WTC11 (cell line): ENCODE measurements at regions not wholly inside any gene's neighbourhood (a gene's known extent, or its start where the extent isn't known, plus 50 kb on each side); places are given as distances from the start of the nearest gene placed in this dataset.

Experiments
- ATAC-seq: fragments of 200-7000 bp; cut with Tn5 transposase; 2 replicates; pipeline ENCODE4 v1.10.0; 2021; ENCODE audit warnings: mild to moderate bottlenecking, moderate library complexity
- CTCF ChIA-PET: fragments of 300-600 bp; sonication (Branson Sonifier 250); formaldehyde crosslinking; loops from one replicate; lab custom pipeline; 2021; ENCODE audit warnings: antibody characterized with exemption; lab: Charles Lee
- POLR2A ChIA-PET: fragments of 350-600 bp; sonication (Branson Sonifier 250); formaldehyde crosslinking; loops from one replicate; lab custom pipeline; 2021; ENCODE audit warnings: antibody characterized with exemption; lab: Charles Lee
- DNase-seq: peaks from one replicate; pipeline ENCODE4 v3.0.0; 2021; ENCODE audit warnings: low spot score
- H3K27ac Mint-ChIP-seq: 2 replicates; pipeline ENCODE4 v1.8.0; 2021; ENCODE audit warnings: mixed read lengths
- H3K27me3 Mint-ChIP-seq: 2 replicates; pipeline ENCODE4 v1.8.0; 2021; ENCODE audit warnings: low read depth, mild to moderate bottlenecking, moderate library complexity, mixed read lengths
- H3K36me3 Mint-ChIP-seq: 2 replicates; pipeline ENCODE4 v1.8.0; 2021; ENCODE audit warnings: mixed read lengths
- H3K4me1 Mint-ChIP-seq: 2 replicates; pipeline ENCODE4 v1.8.0; 2022; ENCODE audit warnings: mixed read lengths
- H3K4me3 Mint-ChIP-seq: 2 replicates; pipeline ENCODE4 v1.8.0; 2021; ENCODE audit warnings: mild to moderate bottlenecking, moderate library complexity, mixed read lengths
- H3K9me3 Mint-ChIP-seq: 2 replicates; pipeline ENCODE4 v1.8.0; 2021; ENCODE audit warnings: mixed read lengths
- ATF1 ChIP-seq: sonication (generic); formaldehyde crosslinking; IDR thresholded peaks from 2 replicates; pipeline ENCODE4 v1.8.1; 2023; ENCODE audit warnings: mild to moderate bottlenecking, moderate library complexity, missing genetic modification reagents
- ATF2 ChIP-seq: sonication (generic); formaldehyde crosslinking; IDR thresholded peaks from 2 replicates; pipeline ENCODE4 v1.8.1; 2022; ENCODE audit warnings: low read depth, missing genetic modification reagents, borderline replicate concordance
- ATF6 ChIP-seq: sonication (generic); formaldehyde crosslinking; IDR thresholded peaks from 2 replicates; pipeline ENCODE4 v1.8.1; 2023; ENCODE audit warnings: mild to moderate bottlenecking, missing genetic modification reagents
- CREB1 ChIP-seq: sonication (generic); formaldehyde crosslinking; IDR thresholded peaks from 2 replicates; pipeline ENCODE4 v1.8.0; 2023; ENCODE audit warnings: mild to moderate bottlenecking, missing genetic modification reagents
- E2F4 ChIP-seq: sonication (generic); formaldehyde crosslinking; IDR thresholded peaks from 2 replicates; pipeline ENCODE4 v1.8.1; 2022; ENCODE audit warnings: low read depth, mild to moderate bottlenecking, moderate library complexity, missing genetic modification reagents, borderline replicate concordance
- ERG ChIP-seq: fragments of 250-450 bp; sonication (Bioruptor Pico); IDR thresholded peaks from 2 replicates; pipeline ENCODE4 v1.8.0; 2021; ENCODE audit warnings: mild to moderate bottlenecking
- NFYB ChIP-seq: sonication (generic); formaldehyde crosslinking; conservative IDR thresholded peaks from 2 replicates; pipeline ENCODE4 v1.8.0; 2022; ENCODE audit warnings: low read depth, missing genetic modification reagents
- NR2C2 ChIP-seq: sonication (generic); formaldehyde crosslinking; IDR thresholded peaks from 2 replicates; pipeline ENCODE4 v1.8.0; 2022; ENCODE audit warnings: mild to moderate bottlenecking, missing genetic modification reagents
- PRDM15 ChIP-seq: sonication (generic); formaldehyde crosslinking; IDR thresholded peaks from 2 replicates; pipeline ENCODE4 v1.8.0; 2022; ENCODE audit warnings: missing genetic modification reagents
- SP1 ChIP-seq: sonication (generic); formaldehyde crosslinking; conservative IDR thresholded peaks from 2 replicates; pipeline ENCODE4 v1.8.1; 2022; ENCODE audit warnings: missing genetic modification reagents
- ZNF232 ChIP-seq: sonication (generic); formaldehyde crosslinking; IDR thresholded peaks from 2 replicates; pipeline ENCODE4 v1.8.0; 2022; ENCODE audit warnings: mild to moderate bottlenecking, missing genetic modification reagents
- ZNF396 ChIP-seq: fragments of 250-450 bp; sonication (Bioruptor Pico); IDR thresholded peaks from 2 replicates; pipeline ENCODE4 v1.8.0; 2021; ENCODE audit warnings: mild to moderate bottlenecking, moderate library complexity, borderline replicate concordance
- ZNF532 ChIP-seq: fragments of 250-450 bp; sonication (Bioruptor Pico); IDR thresholded peaks from 2 replicates; pipeline ENCODE4 v1.9.0; 2021; ENCODE audit warnings: mild to moderate bottlenecking, borderline replicate concordance

- no peaks in the 10 kb centered on the region for H3K27me3 Mint-ChIP-seq
- no peaks in the 10 kb centered on the region for H3K4me1 Mint-ChIP-seq
- H3K36me3 Mint-ChIP-seq: no peaks in the 10 kb centered on the region
- no peak overlapping the region for H3K4me3 Mint-ChIP-seq
- POLR2A ChIA-PET: no interaction called here
- DNase-seq (no peak), ATAC-seq (no peak)
- TF ChIP-seq CREB1 (CRISPR knock-in tag): no peak
- H3K9me3 Mint-ChIP-seq: no peaks in the 10 kb centered on the region
- CTCF ChIA-PET: no interaction called here
- H3K27ac Mint-ChIP-seq: no peak overlapping the region
These were observed 1058.0 kb downstream of the KCNT2 start for GRCh38 chr1:195550071-195550862.

GRCh38 chr1:195530961-195531360 is 1077.3 kb downstream of the KCNT2 start:
- no peaks in the 10 kb centered on the region for H3K36me3 Mint-ChIP-seq
- no peaks in the 10 kb centered on the region for H3K4me1 Mint-ChIP-seq
- no peak for ATAC-seq
- no peaks in the 10 kb centered on the region for H3K27me3 Mint-ChIP-seq
- H3K9me3 Mint-ChIP-seq: no peaks in the 10 kb centered on the region
- ChIA-PET POLR2A (no interaction called here), CTCF (no interaction called here)
- TF ChIP-seq ZNF232 (no peak), ERG (CRISPR knock-in tag) (no peak), ZNF396 (CRISPR knock-in tag) (no peak), NR2C2 (CRISPR knock-in tag) (no peak), ATF1 (CRISPR knock-in tag) (no peak), ATF2 (CRISPR knock-in tag) (no peak), ZNF532 (no peak), SP1 (no peak), PRDM15 (no peak), NFYB (no peak), ATF6 (CRISPR knock-in tag) (no peak), E2F4 (CRISPR knock-in tag) (no peak)
- H3K27ac Mint-ChIP-seq: no peak overlapping the region
- H3K4me3 Mint-ChIP-seq: no peak overlapping the region
- no peak for DNase-seq
